GM12864 (cell line): ENCODE measurements at regions not wholly inside any gene's neighbourhood (a gene's known extent, or its start where the extent isn't known, plus 50 kb on each side); places are given as distances from the start of the nearest gene placed in this dataset.
"Not testable (repeated sequence)": the region's sequence is repeated elsewhere in the genome, so short reads cannot be mapped to it uniquely, and the experiment has no call there.

Experiments used
- DNase-seq: peaks from one replicate; pipeline ENCODE4 v3.0.0-alpha.2; 2011; ENCODE audit warnings: low read depth
- H3K4me3 ChIP-seq: 2 replicates; pipeline ENCODE4 v1.5.1; 2011; ENCODE audit warnings: mild to moderate bottlenecking, low read depth, low read length, control low read depth
- CTCF ChIP-seq: IDR thresholded peaks from 2 replicates; pipeline ENCODE4 v1.5.1; 2011; ENCODE audit warnings: low read depth, mild to moderate bottlenecking, moderate library complexity, low read length, control low read depth, inconsistent platforms; ENCODE audit errors: missing control alignments

- DNase-seq, result no peak
- H3K4me3 ChIP-seq, result no peak overlapping the region
- no peak for TF ChIP-seq CTCF
Measured at GRCh38 chr1:242966892-242967291, 288.2 kb downstream of the CEP170 start.

GRCh38 chr1:242959397-242959796, 295.7 kb downstream of the CEP170 start:
- not testable (repeated sequence) for DNase-seq

GRCh38 chr1:242954945-242955344, 300.1 kb downstream of the CEP170 start:
- not testable (repeated sequence) for H3K4me3 ChIP-seq, DNase-seq

More at GRCh38 chr1:242959397-242959796, 295.7 kb downstream of the CEP170 start:
- not testable (repeated sequence) for H3K4me3 ChIP-seq

GRCh38 chr1:242946206-242946605, 308.9 kb downstream of the CEP170 start:
- no peak for DNase-seq
- no peak overlapping the region for H3K4me3 ChIP-seq
- no peak for TF ChIP-seq CTCF

GRCh38 chr1:242936725-242937124, 318.4 kb downstream of the CEP170 start:
- TF ChIP-seq CTCF, result peak; percentile 28
- not testable (repeated sequence) for DNase-seq, H3K4me3 ChIP-seq

- not testable (repeated sequence) for H3K4me3 ChIP-seq, DNase-seq
Measured at GRCh38 chr1:242924717-242925116, 330.4 kb downstream of the CEP170 start.

GRCh38 chr1:242923603-242924002, 331.5 kb downstream of the CEP170 start:
- not testable (repeated sequence) for DNase-seq

GRCh38 chr1:242914729-242915128, 340.4 kb downstream of the CEP170 start:
- not testable (repeated sequence) for DNase-seq, H3K4me3 ChIP-seq

More at GRCh38 chr1:242923603-242924002, 331.5 kb downstream of the CEP170 start:
- H3K4me3 ChIP-seq, result not testable (repeated sequence)

- not testable (repeated sequence) for H3K4me3 ChIP-seq, DNase-seq
Measured at GRCh38 chr1:242912855-242913254, 342.2 kb downstream of the CEP170 start.

GRCh38 chr1:242900558-242900957, 354.5 kb downstream of the CEP170 start:
- H3K4me3 ChIP-seq, DNase-seq: not testable (repeated sequence)

GRCh38 chr1:242890192-242890741, 364.8 kb downstream of the CEP170 start:
- no peak for DNase-seq
- no peak for TF ChIP-seq CTCF
- no peak overlapping the region for H3K4me3 ChIP-seq
